GM21360 (cell line): ENCODE measurements at regions not wholly inside any gene's neighbourhood (a gene's known extent, or its start where the extent isn't known, plus 50 kb on each side); places are given as distances from the start of the nearest gene placed in this dataset.

ENCODE experiments used
- ATAC-seq: cut with Tn5 transposase; IDR thresholded peaks from one replicate; pipeline ENCODE4 v1.9.1; 2021; ENCODE audit warnings: mild to moderate bottlenecking, moderate library complexity; ENCODE audit not compliant: unreplicated experiment

DNA sequence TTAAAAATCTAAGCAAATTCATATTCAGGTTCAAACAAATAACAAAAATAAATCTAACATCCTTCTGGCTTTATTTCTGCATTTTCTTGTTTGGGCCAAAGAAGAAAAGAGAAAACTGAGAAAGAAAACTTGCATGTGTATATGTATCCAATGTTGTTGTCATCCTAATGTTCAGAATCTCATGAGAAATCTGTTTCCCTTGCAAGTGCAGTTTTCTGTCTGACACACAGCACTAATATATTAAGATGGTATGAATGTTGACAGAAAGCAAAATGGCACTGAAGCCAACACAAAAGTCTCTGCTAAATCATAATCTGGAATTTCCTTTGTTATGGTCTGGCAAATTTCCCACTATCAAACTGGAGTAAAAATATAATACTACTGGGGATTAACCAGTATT is 235.9 kb downstream of the HGF start:
- ATAC-seq, result no peak

DNA sequence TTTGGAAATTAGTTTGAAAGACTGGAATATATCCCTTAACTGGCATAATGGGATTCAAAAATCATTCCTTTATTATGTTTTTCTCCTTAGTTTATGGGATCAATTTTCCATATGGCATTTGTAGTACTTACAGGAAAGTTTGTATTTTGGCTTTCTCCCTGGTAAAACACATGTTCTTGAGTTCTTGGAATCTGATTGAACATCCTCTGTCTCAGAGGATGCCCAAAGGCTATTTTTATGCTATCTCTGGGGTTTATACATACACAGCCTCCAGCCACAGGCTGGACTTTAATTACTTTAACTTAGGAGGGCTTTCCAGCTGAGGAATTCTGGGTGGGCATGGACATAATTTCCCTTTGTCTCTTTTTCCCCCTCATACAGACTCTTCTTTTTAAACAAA is 236.4 kb downstream of the HGF start:
- no peak for ATAC-seq

DNA sequence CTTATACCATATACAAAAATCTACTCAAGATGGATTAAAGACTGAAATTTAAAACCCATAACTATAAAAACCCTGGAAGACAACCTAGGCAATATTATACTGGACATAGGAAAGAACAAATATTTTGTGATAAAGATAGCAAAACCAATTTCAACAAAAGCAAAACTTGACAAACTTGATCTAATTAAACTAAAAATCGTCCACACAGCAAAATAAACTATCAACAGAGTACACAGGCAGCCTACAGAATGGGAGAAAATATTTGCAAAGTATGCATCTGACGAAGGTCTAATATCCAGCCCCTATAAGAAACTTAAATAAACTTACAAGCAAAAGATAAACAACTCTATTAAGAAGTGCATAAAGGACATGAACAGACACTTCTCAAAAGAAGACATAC is 240.1 kb downstream of the HGF start:
- no peak for ATAC-seq

DNA sequence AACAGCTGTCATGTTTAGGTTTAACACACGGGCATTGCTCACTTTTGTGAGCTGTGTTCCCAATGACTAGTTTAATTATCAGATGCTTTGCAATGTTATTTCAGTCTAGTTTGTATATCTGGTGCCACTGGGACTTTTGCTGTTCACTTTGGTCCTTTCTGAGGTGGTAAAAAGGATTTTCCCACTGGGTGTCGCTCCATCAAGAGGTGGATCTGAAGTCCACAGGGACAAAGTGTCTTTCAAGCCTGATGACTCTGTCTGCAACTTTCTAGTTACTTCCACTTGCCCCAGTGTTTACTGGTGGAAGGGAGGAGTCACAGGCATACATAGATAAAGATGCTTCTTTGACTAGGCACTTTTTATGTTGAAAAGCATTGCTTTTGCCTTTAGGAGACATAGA is 242.2 kb downstream of the HGF start:
- no peak for ATAC-seq

DNA sequence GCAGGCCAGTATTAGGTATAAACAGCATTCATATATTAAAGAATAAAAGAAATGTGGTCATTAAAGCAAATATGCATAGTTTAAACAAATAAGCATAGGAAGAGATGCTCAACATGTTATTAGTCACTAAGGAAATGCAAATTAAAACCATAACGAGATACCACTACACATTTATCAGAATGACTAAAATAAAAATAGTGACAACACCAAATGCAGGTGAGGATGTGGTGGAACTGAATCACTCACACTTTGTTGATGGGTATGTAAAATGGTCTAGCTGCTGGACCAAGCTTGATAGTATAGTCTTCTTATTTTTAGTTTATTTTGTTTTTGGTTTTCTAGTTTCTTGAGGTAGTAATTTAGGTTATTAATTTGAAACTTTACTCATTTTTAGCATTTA is 242.9 kb downstream of the HGF start:
- no peak for ATAC-seq

DNA sequence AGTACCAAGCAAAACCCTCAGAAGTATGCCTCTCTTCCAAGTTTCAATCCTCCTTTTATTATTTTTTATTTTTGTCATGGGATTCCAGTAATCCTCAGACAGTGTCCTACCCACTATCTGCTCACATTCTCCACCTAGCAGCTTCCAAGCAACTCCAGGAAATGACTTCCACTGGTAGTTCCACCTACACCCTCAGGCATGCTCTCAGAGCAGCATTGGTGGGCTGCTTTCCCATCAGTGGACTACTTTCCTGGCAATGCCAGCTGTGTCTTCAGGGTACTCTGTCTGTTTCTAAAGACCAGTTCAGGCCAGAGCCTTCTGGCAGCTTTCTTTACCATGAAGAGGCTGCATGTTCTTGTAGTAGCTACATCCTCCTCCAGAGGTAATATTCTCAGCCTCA is 244.0 kb downstream of the HGF start:
- ATAC-seq, result no peak

DNA sequence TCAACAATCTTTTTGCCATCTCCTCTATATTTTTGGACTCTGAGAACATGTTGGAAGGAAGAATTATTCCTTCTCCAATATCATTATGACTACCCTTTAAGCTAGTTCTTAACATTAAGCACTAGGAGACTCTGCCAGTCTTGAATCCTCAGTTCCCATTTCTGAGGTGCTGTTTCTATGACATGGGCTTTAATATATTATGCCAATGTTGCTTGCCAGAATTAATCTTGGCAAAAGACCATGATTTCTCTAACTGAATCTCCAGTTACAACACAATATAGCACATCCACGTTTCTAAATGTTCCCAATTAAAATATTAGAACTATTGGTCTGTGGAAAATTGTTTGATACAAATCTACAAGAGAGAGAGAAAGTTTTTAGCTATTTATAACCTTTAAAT is 250.0 kb downstream of the HGF start:
- ATAC-seq, result no peak

DNA sequence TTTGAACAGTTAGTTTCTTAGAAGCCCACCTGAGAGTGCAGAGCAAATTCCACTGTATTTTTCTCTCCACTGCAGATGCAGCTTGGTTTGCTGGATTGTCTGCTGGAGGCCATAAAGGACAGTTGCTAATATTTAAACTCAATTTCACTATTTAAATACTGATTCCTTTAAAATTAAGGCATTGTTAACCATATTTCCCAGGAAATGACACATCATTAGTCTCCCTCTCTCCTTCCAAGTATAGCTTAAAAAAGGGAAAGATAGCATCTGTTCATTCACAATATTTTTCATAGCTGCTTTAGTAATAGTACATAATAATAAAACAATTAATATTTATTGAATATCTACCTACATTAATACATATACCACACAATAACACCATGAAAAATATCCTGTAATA is 252.9 kb downstream of the HGF start:
- no peak for ATAC-seq

DNA sequence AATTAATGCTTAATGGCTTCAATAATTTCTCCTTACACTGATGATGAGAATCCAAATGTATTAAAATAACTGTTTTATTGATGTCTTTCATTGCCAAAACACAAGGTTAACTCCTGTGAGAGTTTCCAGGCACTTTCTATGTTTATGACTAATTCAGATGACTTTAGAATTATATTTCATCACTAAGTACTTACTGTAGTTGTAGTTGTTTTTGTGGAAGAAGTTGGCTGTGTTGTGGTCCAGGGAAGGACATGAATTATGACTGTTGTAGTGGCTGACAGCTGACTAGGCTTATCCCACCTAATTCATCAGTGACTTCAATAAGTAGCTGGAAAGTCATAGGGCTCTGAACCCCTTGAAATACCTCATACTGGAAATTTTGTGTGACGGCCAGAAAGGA is 254.8 kb downstream of the HGF start:
- no peak for ATAC-seq

DNA sequence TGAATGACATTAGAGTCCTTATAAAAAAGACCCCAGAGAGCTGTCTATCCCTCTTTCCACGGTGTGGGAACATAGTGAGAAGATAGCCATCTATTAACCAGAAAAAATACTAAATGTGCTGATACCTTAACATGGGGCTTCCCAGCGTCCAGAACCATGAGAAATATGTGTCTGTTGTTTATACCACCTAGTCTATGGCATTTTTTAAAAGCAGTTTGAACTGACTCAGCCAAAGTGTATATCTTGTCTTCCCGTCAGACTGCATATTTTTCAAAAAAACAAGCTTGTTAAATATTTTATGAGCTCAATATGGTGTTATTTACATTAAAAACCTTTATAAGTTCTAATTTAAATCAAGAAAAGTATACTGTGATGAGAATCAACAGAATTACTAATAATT is 255.3 kb downstream of the HGF start:
- ATAC-seq, result no peak

DNA sequence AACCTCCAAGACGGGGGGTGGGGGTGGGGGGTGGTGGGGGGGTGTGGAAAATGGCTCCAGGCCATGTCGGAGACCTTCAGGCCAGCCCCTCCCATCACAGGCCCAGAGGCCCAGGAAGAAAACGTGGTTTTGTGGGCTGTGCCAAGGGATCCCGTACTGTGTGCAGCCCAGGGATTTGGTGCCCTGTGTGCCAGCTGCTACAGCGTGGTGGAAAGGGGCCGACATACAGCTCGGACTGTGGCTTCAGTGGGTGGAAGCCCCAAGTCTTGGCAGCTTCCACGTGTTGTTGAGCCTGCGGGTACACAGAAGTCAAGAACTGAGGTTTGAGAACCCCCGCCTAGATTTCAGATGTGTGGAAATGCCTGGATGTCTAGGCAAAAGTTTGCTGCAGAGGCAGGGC is 259.7 kb downstream of the HGF start:
- no peak for ATAC-seq

DNA sequence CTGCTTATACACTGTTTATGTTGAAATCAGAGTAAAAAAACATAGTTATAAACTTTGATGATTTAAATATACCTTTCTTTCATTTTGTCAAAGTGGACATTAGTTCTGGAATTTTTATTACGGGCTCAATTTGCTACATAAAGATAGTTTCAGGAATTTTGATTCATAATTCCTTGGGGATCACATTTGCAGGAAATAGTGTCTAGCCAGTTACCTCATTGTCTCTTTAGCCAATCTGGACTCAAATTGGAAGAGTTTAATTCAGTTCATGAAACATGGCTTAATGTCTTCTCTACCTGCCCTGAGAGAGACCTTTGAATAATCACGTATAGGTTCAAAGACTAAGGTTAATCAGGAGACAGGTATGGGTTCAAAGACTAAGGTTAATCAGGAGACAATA is 262.6 kb downstream of the HGF start:
- no peak for ATAC-seq

DNA sequence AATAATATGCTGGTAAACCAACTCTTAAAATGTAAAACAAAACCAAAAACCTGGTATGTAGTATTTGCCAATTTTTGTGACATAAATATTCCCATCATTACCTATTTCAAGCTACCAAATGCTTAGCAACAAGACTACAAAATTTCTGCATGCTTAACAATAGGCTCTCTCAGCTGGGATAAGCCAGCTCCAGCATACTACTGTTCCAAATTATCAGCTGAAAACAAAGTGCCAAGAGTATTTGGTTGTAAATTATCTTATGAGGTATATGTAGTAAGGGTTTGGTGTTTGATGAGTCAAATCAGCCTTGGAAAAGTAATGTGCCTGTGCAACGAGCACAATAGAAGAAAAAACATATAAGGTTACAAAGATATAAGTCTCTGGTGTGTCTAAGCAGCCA is 263.2 kb downstream of the HGF start:
- ATAC-seq, result no peak

DNA sequence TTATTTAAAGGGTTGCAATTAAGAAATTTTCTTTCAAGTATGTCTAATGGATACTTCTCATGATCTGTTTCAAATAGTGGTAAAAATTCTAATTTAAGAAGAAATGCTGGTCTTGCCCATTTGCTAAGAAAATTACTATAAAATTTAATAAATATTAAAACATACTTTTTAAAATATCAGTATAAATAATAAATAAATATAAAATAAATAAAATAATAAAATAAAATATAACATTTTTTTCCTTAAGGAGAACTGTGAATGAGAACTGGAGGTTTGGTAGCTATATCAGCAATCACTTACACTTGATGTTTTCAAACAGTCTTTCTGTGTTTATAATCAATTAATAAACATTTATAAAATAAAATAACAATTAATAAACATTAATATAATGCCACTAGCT is 266.1 kb downstream of the HGF start:
- ATAC-seq, result no peak

DNA sequence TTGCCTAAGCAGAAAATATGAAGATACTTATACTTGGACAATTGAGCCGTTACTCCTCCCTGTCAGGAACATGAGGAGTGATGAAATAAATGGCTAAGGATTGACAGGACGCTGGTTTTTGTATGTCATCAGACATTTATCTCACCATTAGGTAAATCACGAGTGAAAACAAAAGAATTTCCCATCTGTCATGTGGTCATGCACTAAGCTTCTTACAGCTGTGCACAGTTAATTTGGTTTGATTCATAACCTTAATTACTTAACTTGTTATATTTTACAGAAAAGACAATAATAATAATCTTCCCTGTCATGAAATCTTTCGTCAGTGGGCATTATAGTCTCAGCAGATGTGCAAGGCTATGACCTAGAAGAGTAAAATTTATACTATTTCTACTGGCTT is 266.5 kb downstream of the HGF start:
- ATAC-seq, result no peak

DNA sequence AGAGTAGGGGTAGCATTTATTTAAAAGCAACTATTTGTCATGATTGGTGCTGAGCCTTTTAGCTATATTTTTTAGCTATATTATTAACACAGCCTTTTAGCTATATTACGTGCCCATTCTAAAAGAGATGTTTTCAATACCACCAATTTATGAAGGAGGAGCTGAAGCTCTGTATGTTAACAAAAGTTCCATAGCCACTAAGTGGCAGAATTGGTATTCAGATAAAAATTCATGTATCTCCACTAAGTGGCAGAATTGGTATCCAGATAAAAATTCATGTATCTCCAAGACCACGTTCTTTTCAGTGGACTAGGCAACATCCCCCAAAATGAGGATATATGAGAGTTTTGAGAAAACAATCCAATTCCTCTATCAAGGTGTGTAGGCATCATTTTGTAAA is 268.6 kb downstream of the HGF start:
- ATAC-seq, result no peak

DNA sequence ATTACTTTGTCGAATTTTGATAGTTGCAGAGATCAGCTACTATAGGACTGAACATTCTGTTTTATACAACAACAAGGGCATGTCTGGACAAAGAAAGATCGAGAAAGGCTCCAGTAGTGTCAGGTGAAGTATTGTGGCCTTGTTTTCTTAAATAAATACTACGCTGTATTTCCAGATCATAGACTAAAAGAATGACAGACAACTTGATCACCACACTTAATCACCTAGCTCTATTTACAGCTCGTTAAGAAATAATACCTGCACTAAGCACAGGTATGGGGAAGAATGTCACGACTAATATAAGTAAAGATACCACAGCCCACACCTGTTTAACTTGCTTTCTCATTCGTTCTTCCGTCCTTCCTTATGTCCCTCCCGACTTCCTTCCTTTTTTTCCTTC is 269.2 kb downstream of the HGF start:
- no peak for ATAC-seq

DNA sequence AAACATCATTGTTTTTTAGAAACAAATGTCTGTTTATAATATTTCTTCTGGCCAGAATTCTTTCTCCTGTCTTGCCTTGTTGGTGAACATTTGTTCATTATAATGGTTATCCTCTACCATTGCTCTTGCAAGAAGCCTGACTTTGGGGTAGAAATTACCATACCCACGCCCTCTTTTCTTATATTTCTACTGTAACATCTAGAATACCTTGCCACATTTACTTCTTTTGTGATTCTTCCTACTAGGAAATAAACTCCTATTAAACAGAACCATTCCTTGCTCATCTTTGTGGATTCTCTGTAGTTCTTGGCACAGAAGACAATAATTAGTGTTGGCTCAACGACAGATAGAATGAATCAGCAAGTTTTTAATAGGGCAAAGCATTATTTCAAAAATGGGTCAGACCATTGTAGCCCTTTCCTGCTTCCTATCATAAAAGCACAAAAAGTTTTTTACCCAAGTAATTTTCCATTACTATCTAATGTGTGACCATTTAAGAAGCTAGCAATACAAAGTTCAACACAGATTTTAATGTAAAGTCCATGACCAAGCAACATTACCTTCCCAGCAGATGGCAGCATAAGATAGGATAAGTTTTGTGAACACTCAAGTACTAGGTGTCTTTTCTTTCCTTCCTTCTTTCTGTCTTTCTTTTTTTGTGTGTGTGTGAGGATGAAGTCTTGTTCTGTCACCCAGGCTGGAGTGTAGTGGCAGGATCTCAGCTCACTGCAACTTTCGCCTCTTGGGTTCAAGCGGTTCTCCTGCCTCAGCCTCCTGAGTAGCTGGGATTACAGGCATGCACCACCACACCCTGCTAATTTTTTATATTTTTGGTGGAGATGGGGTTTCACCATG is 270.4 kb downstream of the HGF start:
- peak; percentile 86 for ATAC-seq

DNA sequence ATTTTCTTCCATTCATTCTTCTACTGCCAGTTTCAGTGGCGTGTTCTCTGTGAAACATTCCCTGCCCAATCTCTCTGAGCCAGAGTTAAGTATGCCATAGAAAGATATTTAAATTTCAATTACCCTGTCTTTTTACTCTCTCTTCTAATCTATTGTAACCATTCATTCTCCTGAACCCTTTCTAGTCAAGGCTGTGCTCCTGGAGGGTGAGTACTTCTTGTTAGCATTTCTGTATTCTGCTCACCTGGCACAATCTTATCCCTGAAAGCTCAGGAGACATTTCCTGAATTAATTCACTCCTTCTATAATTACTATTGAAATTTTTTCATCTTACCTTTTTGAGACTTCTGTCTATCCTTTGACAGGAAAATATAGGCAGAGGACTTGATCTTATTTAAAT is 271.7 kb downstream of the HGF start:
- no peak for ATAC-seq

DNA sequence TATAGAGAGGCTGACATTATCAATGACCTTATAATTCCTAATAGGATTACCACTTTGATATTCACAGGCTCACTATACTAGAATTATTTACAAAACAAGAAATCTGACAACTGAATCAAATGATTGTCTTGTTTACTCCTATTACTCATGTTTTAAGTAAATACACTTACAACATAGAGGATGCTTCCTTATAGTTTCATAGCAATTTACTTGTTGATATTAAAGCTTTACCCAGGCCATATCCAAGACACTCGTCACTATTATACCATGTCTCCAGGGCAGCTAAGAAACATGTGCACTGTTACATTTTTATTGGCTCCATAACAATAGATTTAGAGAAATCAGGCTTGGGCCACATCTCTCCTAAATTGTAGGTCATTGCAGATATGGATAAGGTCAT is 276.9 kb downstream of the HGF start:
- no peak for ATAC-seq

DNA sequence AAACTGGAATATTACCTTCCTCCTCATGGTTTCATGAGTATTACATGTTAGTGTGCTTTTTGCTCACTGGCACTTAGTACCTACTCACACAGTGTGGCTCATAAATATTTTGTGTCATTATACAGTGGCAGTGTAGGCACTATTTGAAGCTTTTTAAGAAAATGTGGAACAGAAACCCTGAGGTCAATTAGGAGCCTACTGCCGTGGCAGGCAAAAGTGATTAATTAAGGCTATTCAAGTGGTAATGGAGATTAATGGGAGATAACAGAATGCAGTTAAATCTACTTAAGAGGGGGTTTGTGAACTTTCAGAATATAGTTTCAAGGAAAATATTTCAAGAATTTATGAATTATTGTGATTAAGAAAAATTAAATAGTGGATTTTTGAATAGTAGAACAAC is 277.6 kb downstream of the HGF start:
- no peak for ATAC-seq

DNA sequence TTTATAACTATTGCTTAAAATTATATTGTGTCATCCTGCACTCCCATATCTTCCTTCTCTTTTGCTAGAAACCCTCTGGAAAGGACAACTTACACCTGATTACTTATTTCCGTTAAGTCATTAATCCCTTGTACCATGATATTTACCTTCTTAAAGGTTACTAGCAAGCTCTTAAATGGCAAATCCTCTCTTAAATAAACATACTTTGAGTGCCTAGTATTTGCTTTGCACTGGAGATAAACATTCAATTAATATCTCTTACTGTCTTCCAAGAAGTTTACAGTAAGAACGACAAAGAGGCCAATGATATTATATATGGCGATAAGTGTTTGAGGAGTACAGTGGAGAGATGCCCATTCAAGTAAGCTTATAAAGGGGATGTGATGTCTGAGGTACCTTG is 278.3 kb downstream of the HGF start:
- ATAC-seq, result no peak

DNA sequence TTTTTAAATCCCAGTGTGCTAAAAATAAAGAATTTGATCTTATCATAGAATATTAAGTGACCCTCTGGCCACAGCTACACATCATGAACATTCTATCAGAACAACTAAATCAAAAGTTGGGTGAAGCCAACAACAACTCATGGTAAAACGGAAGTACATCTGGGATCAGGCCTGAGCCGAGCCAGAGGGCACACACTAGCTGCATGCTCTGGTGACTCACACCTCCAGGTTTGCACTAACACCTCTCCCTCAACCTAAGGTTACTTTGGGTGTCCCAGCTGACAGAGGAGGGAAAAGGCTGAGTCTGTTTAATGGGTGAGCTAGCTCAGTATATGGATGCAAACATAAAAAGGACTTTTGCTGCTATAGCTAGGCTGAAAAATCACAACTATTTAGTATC is 281.6 kb downstream of the HGF start:
- no peak for ATAC-seq
